GM23338 (cell line): ENCODE measurements at regions not wholly inside any gene's neighbourhood (a gene's known extent, or its start where the extent isn't known, plus 50 kb on each side); places are given as distances from the start of the nearest gene placed in this dataset.

Experiments used
- ATAC-seq: fragments of 200-7000 bp; cut with Tn5 transposase; 3 replicates; pipeline ENCODE4 v1.9.1; 2020
- DNase-seq: peaks from one replicate; pipeline ENCODE4 v3.0.0-alpha.2; 2015; ENCODE audit warnings: low spot score
- H2AFZ ChIP-seq: fragments of 200-600 bp; sonication (generic); 2 replicates; pipeline ENCODE4 v1.8.0; 2016; ENCODE audit warnings: antibody characterized with exemption, mild to moderate bottlenecking, moderate library complexity
- H3F3A ChIP-seq: fragments of 200-600 bp; sonication (generic); replicated peaks from 2 replicates; pipeline ENCODE4 v1.8.0; 2017; ENCODE audit warnings: antibody characterized with exemption, mixed run types, low read depth
- H3K27ac ChIP-seq: fragments of 200-600 bp; sonication (generic); 2 replicates; pipeline ENCODE4 v1.6.1; 2016; ENCODE audit warnings: low read depth
- H3K27me3 ChIP-seq: fragments of 200-600 bp; sonication (generic); 2 replicates; pipeline ENCODE4 v1.8.0; 2016; ENCODE audit warnings: mild to moderate bottlenecking, mixed run types, moderate library complexity; ENCODE audit not compliant: insufficient read depth
- H3K36me3 ChIP-seq: fragments of 200-600 bp; sonication (generic); 2 replicates; pipeline ENCODE4 v1.8.0; 2016; ENCODE audit warnings: mild to moderate bottlenecking; ENCODE audit not compliant: insufficient read depth
- H3K4me1 ChIP-seq: fragments of 200-600 bp; sonication (generic); 2 replicates; pipeline ENCODE4 v1.8.0; 2016; ENCODE audit warnings: mild to moderate bottlenecking, moderate library complexity; ENCODE audit not compliant: insufficient read depth
- H3K4me2 ChIP-seq: fragments of 200-600 bp; sonication (generic); 2 replicates; pipeline ENCODE4 v1.7.1; 2017; ENCODE audit warnings: mixed run types
- H3K4me3 ChIP-seq: fragments of 200-600 bp; sonication (generic); 2 replicates; pipeline ENCODE4 v1.6.1; 2016; ENCODE audit warnings: mixed run types
- H3K79me2 ChIP-seq: fragments of 200-600 bp; sonication (generic); replicated peaks from 2 replicates; pipeline ENCODE4 v1.8.0; 2017; ENCODE audit warnings: mild to moderate bottlenecking; ENCODE audit not compliant: insufficient read depth
- H3K9me2 ChIP-seq: fragments of 200-600 bp; sonication (generic); 2 replicates; pipeline ENCODE4 v1.8.0; 2017; ENCODE audit not compliant: insufficient read depth
- H4K20me1 ChIP-seq: fragments of 200-600 bp; sonication (generic); replicated peaks from 2 replicates; pipeline ENCODE4 v1.8.0; 2017; ENCODE audit warnings: mild to moderate bottlenecking; ENCODE audit not compliant: insufficient read depth
- H3K27ac Mint-ChIP-seq: 2 replicates; pipeline ENCODE4 v1.8.0; 2020; ENCODE audit warnings: inconsistent platforms, mild to moderate bottlenecking, moderate library complexity, mixed read lengths
- H3K27me3 Mint-ChIP-seq: 3 replicates; pipeline ENCODE4 v1.8.0; 2022; ENCODE audit warnings: low read depth, mild to moderate bottlenecking, moderate library complexity, mixed read lengths, inconsistent platforms; ENCODE audit not compliant: insufficient read depth, poor library complexity
- H3K36me3 Mint-ChIP-seq: 3 replicates; pipeline ENCODE4 v1.8.0; 2021; ENCODE audit warnings: low read depth, mild to moderate bottlenecking, inconsistent platforms, moderate library complexity, mixed read lengths
- H3K4me1 Mint-ChIP-seq: 3 replicates; pipeline ENCODE4 v1.8.0; 2020; ENCODE audit warnings: mild to moderate bottlenecking, inconsistent platforms, mixed read lengths
- H3K4me3 Mint-ChIP-seq: 3 replicates; pipeline ENCODE4 v1.8.0; 2021; ENCODE audit warnings: moderate library complexity, mild to moderate bottlenecking, inconsistent platforms, mixed read lengths
- H3K9me3 Mint-ChIP-seq: 3 replicates; pipeline ENCODE4 v1.8.0; 2020; ENCODE audit warnings: moderate library complexity, mild to moderate bottlenecking, inconsistent platforms, mixed read lengths
- CREB1 ChIP-seq: fragments of 250-450 bp; sonication (Bioruptor Pico); IDR thresholded peaks from 2 replicates; pipeline ENCODE4 v1.5.0; 2020; ENCODE audit warnings: low read depth, mild to moderate bottlenecking, moderate library complexity
- CTCF ChIP-seq, 2 experiments: fragments of 200-600 bp in 1 of 2; sonication (generic) in 1 of 2; conservative IDR thresholded peaks; 2 replicates each; pipeline versions ENCODE4 v1.5.1 to v1.6.1; 2016 to 2017; ENCODE audit warnings: antibody characterized with exemption in 2 of 2, low read depth in 2 of 2, mild to moderate bottlenecking in 2 of 2, moderate library complexity in 1 of 2
- ETS1 ChIP-seq: IDR thresholded peaks from 2 replicates; pipeline ENCODE4 v1.6.1; 2016; ENCODE audit warnings: antibody characterized with exemption
- EZH2 ChIP-seq: fragments of 200-600 bp; sonication (generic); IDR thresholded peaks from one replicate; pipeline ENCODE4 v1.8.0; 2017; ENCODE audit warnings: antibody characterized with exemption, mild to moderate bottlenecking, low read depth; ENCODE audit not compliant: unreplicated experiment
- EZH2phosphoT487 ChIP-seq: fragments of 200-600 bp; sonication (generic); IDR thresholded peaks from one replicate; pipeline ENCODE4 v1.8.1; 2018; ENCODE audit warnings: antibody characterized with exemption; ENCODE audit not compliant: unreplicated experiment
- JUNB ChIP-seq: IDR thresholded peaks from one replicate; pipeline ENCODE4 v1.6.1; 2016; ENCODE audit warnings: antibody characterized with exemption; ENCODE audit not compliant: unreplicated experiment
- NANOG ChIP-seq: IDR thresholded peaks from 2 replicates; pipeline ENCODE4 v1.6.1; 2016; ENCODE audit warnings: antibody characterized with exemption, borderline replicate concordance
- POLR2AphosphoS5 ChIP-seq: IDR thresholded peaks from 2 replicates; pipeline ENCODE4 v1.6.1; 2016; ENCODE audit warnings: antibody characterized with exemption, low read depth
- REST ChIP-seq: IDR thresholded peaks from one replicate; pipeline ENCODE4 v1.6.1; 2018; ENCODE audit warnings: antibody characterized with exemption; ENCODE audit not compliant: unreplicated experiment
- STAT1 ChIP-seq: IDR thresholded peaks from one replicate; pipeline ENCODE4 v1.6.1; 2016; ENCODE audit warnings: antibody characterized with exemption; ENCODE audit not compliant: unreplicated experiment
- ZNF114 ChIP-seq: fragments of 250-450 bp; sonication (Bioruptor Pico); IDR thresholded peaks from 2 replicates; pipeline ENCODE4 v1.5.0; 2020; ENCODE audit warnings: mild to moderate bottlenecking, moderate library complexity
- ZNF331 ChIP-seq: fragments of 250-450 bp; sonication (Bioruptor Pico); IDR thresholded peaks from 2 replicates; pipeline ENCODE4 v1.5.0; 2020; ENCODE audit warnings: low read depth, mild to moderate bottlenecking, moderate library complexity
- ZNF462 ChIP-seq: fragments of 250-450 bp; sonication (Bioruptor Pico); IDR thresholded peaks from 2 replicates; pipeline ENCODE4 v1.5.0; 2020; ENCODE audit warnings: mild to moderate bottlenecking, moderate library complexity

- Histone ChIP-seq H3K9me2 (no peaks in the 10 kb centered on the region), H3K4me3 (no peak overlapping the region), H3K79me2 (no peaks in the 10 kb centered on the region), H3K27me3 (no peaks in the 10 kb centered on the region), H2AFZ (no peak overlapping the region), H4K20me1 (no peaks in the 10 kb centered on the region), H3K4me1 (peaks cover 28% of the 10 kb centered on the region), H3K4me2 (no peak overlapping the region), H3F3A (no peaks in the 10 kb centered on the region), H3K27ac (no peak overlapping the region), H3K36me3 (no peaks in the 10 kb centered on the region)
- Mint-ChIP-seq H3K9me3 (no peaks in the 10 kb centered on the region), H3K27me3 (peaks cover 1% of the 10 kb centered on the region), H3K27ac (no peak overlapping the region), H3K4me3 (no peak overlapping the region), H3K36me3 (no peaks in the 10 kb centered on the region), H3K4me1 (peaks cover 41% of the 10 kb centered on the region)
- ATAC-seq: no peak
- TF ChIP-seq STAT1 (no peak), NANOG (no peak), ETS1 (no peak), ZNF462 (CRISPR knock-in tag) (no peak), REST (no peak), EZH2phosphoT487 (no peak), POLR2AphosphoS5 (no peak), ZNF331 (CRISPR knock-in tag) (no peak), CREB1 (CRISPR knock-in tag) (no peak), JUNB (no peak), ZNF114 (no peak), CTCF (conservative IDR thresholded peaks at IDR 0.05; ENCODE audit: low read depth in 2 of 2) (no peak), EZH2 (no peak)
- no peak for DNase-seq
Measured at GRCh38 chr5:96147866-96148265, 186.2 kb upstream of the ELL2 start.
